Muscle of back (tissue), 3 donors: ENCODE measurements at regions not wholly inside any gene's neighbourhood (a gene's known extent, or its start where the extent isn't known, plus 50 kb on each side); places are given as distances from the start of the nearest gene placed in this dataset.
A peak's percentile ranks its signal among the peaks of the same experiment; 100 is the strongest.

Experiments
- DNase-seq, 3 donors: peaks; one replicate each; pipeline versions ENCODE4 v3.0.0 to v3.0.0-alpha.2; 2013

DNA sequence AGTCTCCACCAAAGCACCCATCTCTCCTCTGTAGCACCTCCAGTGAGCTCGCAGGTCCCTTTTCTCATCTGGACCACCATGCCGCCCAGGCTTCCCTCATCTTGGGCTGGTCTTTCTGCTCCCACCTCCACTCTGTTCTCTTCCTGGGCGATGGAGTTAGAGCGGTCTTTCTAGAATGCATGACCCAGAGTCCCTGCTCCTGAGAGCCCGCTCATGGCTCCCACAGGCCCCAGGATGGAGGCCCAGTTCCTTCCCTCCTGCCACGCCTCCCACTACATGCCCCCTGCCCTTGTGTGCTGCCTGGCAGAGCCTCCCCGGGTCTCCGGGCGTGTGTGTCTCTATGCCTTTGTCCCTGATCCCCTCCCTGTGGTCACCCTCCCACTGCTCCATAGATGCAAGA is 100.7 kb upstream of the RTL1 start:
- DNase-seq: no peak

DNA sequence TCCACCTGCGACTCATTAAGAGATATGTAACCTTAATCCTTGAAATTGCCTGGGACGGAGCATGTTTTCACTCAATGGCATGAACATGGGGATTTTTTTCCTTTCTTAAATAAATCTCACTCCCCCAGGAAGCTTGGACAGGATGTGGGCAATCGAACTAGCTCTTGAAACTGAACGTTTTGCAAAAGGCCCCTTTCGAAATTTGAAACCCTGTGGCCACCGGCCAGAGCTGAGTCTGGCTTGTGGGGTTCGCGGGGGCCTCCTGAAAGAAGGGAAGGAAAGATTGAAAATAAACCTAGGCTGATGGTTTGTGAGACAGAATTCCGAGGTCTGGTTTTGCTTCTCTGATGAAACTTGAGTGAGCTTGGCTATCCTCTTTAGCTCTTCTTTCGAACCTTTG is 101.4 kb upstream of the RTL1 start:
- peak; percentile 53 to 89 (median 73) for DNase-seq

DNA sequence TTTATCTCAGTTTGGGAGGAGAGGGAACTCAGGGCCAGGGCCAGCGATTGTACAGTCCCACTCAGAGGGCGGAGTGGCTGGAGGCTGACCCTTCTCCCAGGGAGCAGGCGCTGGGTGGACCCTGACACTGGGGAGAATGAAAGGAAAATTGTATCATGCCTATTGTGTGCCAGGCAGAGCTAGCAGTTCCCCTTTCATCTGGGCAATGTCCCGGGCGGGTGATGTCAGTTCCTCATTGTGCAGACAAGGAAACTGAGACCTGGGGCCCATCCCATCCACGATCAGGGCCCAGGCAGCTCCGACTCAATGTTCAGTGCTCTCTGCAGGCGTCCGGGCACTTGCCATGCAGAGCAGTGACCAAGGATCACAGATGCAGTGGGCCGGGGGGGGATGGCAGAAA is 101.9 kb upstream of the RTL1 start:
- no peak for DNase-seq

DNA sequence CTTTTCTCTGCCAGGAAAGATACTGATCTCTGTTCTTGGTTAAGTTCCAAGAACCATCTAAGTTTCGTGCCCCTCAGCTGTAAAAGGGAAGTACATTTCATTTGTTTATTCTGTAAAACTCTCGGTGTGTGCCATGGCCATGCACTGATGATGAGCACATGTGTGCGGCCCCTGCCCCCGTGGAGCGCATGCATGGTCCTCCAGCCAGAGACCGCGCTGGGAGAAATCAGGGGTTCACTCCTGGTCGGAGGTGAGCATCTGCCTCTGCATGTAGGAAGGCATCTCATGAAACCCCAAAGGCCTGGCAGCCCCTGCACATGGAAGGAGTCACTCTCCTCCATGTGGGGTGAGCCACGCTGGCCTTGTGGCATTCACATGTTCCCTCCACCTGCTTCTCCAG is 102.5 kb upstream of the RTL1 start:
- peak in 1 of 3 donors; percentile 22 for DNase-seq

DNA sequence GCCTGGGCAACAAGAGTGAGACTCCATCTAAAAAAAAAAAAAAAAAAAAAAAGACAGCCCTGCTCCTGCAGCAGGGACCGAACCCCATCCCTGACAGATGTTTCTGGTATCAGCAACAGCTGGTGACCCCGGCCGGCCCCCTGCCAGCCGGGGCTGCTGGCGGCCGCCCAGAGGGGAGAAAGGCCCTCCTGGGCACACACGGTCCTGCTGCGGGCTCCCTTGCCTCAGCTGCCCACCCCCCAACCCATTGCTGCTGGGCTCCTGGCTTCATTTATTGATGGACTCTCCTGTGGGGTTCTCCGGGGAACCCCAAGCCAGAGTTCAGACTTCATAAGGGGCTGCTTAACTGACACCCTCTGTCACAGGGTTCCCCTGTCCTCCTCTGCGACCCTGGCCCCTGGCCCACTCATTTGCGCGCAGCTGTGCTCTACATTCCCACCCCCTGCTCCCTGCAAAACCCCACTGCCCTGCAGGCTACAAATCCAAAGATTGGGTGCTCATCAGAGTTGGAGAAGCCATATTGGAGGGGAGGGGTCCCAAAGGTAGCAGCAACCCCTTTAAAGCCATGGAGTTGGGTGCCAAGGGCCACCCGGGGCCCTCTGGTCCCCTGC is 103.6 kb upstream of the RTL1 start:
- peak in 1 of 3 donors; percentile 9 for DNase-seq

DNA sequence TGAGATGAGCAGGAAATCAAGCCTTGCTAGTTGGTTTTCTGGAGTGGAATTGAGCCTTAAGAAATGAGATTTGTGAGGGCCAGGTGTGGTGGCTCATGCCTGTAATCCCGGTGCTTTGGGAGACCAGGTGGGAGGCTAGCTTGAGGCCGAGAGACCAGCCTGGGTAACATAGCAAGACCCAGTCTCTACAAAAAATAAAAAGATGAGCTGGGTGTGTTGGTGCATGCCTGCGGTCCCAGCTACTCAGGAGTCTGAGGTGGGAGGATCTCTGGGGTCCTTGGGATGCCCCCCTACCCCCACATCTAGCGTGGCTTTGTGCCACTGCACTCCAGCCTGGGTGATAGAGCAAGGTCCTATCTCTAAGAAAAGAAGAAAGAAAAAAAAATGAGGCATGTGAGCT is 104.2 kb upstream of the RTL1 start:
- DNase-seq: no peak

DNA sequence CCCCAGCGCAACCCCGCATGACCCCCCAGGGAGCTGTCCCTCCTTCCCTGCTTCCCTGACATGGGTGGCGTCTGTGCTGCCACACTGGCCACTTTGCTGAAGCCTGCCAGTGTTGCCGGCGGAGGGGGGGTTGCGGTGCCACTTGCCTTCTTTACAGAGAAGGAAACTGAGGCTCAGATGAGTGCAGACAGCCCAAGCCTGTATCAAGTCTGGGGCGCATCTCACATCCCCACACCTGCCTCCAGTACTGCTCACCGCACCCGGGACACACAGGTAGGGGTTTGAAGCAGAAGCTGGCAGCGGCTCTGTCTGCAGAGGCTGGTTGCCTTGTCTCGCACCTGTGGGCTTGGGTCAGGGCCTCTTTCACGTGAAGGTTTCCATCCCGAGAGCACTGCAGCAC is 104.7 kb upstream of the RTL1 start:
- peak in 1 of 3 donors; percentile 9 for DNase-seq

DNA sequence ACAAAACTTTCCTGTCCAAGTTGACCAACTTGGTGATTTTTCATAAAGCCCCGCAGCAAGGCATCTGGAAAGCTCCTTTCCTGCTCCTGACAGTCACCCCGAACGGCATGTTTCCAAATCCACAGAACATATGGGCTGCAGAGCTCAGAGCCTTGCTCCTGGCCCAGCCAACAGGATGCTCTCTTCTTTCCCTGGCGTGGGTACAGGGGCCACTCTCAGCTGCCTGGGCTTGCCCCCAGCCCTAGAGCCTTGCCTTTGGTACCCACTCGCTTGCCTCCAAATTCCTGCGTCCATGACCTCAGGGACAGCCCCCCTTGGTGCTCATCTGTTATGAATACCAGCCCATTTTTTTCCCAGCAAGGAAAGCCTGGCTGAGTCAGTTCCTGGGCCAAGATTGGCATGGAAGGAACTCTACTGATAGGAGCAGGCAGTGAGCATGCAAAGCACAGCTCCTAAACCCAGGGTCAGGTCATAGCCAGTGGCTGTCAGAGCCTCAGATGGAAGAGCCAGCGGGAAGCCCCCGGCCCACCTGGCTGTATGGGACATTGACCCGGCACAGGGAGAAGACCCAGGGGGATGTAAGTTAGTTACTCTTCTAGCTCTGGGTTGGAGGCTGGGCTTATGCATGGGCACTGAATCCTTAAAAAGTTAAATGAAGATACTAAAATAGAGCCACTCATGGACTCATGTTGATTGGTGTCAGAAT is 105.3 kb upstream of the RTL1 start:
- DNase-seq: peak in 2 of 3 donors; percentile 34 to 56

DNA sequence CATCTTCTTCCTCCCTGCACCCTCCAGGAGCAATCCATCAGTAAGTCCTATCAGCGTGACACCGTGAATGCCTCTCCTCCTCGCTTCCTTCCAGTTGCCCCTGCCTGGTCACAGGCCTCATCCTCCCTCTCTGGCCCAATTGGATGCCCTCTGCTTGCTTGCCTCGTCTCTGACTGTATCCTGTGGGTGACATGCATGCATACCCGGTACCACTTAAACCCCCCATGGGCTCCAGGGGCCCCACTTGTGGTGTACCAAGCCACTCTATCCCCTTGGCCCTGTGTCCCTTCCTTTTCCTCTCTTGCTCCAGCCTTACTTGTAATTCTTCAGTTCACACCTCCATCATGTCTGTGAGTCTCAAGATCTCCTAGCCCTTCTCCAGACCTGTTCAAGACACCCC is 106.0 kb upstream of the RTL1 start:
- DNase-seq: no peak

DNA sequence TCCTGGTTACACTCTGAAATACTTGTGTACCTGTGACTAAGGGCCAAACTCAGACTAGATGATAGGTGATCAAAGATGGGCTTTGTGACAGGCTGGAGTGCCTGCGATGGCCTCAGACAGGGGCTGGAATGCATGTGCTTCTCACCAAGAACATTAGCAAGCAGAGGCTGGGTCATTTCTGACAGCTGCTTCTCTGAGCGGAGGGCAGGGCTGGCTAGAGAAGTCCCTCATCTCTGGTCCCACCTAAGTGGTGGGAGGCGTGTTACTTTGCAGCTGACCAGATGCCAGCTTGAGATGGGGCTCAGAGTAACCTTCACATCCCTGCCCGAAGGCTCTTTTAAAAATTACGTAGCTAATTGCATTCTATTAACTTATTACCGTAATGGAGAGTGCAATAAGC is 106.8 kb upstream of the RTL1 start:
- no peak for DNase-seq

DNA sequence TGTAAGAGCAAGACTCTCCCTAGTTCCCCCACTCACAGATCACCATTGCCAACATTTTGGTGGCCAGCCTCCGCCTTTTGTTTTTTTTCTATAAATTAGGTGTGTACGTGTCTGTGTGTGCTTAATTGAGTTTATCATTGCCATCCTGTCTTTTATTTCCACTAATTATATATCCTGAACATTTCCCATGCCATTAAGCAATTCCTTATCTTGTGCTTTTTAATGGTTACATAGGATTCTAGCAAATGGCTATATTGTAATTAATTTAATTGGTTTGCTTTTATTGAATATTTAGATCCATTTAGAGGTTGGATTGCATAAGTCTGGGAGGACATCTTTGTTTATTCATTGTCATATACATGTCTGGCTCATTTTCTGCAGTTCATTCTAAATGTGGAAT is 107.3 kb upstream of the RTL1 start:
- DNase-seq: no peak

DNA sequence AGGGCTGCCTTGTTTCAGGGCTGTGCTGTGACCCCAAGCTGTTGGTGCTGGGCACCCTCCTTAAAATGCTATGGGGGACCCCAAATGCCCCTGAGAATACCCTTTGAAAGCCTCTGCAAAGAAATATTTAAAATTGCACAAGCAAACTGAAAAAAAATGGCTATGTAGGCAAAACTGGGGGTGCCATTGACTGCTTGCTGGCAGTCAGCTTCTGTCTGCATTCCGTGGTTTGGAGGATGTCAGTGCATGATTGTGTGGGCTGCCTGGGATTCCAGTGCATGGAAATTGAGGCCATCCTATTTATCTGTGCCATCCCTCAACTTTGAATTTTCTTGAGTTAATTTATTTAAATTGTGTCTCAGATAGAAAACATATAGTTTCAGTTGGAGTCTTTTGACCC is 113.7 kb upstream of the RTL1 start:
- no peak for DNase-seq

DNA sequence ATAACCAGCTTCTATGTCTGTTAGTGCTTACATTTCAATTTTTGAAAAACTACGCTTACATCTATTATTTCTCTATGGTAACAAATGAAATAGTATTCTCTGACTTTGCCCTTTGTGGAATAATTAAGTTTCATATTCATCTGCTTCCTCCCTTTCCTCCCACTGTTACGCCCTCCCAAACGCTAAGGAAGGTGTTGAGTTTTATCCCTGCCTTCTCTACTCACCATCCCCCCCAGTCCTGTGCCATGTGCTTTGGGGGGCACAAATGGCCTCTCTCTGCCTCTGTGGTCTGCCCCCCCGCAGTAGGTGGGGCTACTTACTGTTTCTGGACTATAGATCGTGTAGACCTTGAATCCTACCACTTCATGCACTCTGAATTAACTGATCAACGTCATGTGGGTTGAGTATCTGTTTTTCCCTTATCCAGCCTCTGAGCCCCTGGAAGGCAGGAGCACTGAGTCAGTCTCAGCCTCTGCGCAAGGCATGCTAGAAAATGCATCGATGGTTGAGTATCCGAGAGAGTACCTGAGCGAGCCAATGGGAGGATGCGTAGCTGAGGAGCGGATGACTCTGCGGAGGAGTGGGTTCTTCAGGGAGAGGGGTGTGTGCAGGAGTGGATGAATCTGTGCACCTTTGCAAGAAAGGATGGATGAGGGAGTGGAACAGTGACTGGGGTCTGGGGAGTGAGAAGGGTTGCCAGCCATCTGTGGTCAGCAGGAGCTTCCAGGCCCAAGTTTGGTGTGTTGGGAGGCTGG is 114.5 kb upstream of the RTL1 start:
- no peak for DNase-seq

DNA sequence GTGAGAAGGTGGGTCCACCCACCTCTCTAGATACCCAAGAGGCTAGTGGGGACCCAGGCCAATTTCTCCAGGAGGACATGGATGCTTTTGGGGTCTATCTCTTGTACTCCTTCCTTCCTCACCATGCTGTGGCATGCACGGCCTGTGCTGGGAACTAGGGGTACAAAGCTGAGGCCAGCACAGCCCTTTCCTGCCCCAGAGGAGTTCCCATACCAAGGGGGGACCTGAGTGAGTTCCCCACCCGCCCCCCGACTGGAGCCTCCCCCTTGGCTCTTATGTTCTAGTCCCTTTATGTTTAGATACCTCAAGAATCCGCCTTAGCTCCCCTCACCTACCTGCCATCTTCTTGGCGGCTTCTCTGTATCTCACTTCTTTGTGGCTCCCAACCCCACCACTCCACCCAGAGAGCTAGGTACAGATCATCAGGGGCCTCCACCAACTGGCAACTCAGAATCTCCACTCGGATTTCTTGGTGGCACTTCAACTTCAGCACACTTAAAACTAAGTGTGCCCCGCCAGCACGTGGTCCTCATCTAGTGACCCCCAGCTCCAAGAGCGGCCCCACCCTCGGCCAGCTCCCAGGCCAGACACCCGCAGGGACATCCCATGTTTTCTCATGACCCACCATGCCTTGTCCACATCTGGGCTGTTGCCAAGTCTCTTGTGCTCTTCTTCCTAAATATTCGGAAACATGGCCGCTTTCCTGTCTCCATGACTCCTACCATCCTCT is 115.2 kb upstream of the RTL1 start:
- DNase-seq: no peak

DNA sequence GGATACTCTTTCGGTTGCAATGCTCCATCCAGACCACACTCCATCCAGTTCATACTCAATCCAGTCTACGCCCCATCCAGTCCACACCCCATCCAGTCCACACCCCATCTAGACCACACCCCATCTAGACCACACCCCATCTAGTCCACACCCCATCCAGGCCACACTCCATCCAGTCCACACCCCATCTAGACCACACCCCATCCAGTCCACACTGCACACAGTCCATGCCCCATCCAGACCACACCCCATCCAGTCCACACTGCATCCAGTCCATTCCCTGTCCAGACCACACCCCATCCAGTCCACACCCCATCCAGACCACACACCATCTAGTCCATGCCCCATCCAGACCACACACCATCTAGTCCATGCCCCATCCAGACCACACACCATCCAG is 116.0 kb upstream of the RTL1 start:
- no peak for DNase-seq

DNA sequence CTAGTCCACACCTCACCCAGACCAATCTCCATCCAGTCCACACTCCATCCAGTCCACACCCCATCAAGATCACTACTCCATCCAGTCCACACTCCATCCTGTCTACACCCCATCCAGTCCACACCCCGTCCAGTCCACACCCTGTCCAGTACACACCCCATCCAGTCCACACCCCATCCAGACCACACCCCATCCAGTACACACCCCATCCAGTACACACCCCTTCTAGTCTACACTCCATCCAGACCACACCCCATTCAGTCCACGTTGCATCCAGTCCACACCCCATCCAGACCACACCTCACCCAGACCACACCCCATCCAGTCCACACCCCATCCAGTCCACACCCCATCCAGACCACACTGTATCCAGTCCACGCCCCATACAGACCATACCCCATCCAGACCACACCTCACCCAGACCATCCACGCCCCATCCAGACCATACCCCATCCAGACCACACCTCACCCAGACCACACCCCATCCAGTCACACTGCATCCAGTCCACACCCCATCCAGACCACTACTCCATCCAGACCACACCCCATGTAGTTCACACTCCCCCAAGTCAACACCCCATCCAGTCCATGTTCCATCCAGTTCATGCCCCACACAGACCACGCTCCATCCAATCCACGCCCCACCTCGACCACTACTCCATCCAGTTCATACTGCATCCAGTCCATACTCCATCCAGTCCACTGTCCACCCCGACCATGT is 116.6 kb upstream of the RTL1 start:
- DNase-seq: no peak

DNA sequence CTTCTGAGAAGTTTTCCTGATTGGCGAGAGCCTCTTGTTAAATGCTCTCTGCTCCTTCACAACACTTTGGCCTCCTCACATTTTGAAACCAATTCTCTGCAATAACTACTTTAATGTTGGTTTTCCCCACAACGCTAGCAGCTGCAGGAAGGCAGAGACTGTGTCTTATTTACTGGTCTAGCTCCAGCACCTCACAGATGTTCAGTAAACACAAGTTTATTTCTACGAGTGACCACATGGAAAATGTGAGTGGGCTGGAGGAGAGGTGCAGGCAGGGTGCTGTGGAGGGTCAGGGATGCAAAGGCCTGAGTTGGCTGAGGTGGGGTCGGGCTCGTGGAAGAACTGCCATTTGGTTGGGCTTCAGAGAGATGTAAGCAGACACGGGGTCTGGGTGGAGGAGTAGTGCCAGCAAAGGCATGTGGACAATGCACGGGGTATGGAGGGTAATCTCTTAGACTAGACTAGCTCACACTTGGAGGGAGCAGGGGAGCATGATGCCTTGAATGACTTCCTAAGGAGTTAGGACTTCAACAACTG is 117.4 kb upstream of the RTL1 start:
- DNase-seq: peak in 1 of 3 donors; percentile 59

DNA sequence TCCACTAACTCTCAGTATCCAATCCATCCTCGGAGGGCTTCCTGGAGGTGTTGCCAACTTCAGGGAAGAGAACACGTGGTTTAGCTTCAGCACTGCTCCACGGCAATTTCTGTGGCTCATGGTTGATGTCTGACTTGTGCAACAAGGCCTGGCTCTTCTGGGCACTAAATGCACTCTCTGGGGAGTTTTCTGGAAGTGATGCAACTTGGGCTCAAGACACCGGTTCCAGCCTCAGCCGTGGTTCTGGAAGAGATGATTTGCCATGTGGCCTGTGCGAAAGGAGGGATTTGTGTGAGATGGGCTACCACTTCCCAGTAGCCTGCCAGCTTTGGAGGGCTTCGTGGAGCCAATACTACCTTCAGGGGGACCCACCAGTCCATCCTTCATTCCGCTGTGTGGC is 118.6 kb upstream of the RTL1 start:
- DNase-seq: no peak

DNA sequence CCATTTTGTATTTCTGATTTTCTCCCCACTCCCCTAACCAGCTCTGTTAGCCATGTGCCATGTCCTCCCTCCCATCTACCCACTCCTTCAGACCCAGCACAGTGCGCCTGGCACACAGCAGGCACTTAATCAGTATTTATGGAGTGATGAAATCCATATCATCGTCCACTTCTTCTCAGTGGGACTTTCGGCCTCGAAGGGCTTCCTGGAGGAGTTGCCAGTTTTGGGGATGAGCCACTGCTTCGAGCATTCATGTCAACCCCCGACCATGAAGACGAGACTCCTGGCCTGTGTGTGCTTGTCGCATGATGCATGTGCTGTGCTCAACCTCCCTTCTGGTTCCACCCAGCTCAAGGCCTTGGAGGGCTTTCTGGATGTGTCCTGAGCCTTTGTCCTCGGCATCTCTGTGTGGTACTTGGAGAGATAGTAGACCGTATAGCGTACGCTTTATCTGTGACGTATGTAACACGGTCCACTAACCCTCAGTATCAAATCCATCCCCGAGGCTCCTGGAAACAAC is 119.5 kb upstream of the RTL1 start:
- DNase-seq: no peak

DNA sequence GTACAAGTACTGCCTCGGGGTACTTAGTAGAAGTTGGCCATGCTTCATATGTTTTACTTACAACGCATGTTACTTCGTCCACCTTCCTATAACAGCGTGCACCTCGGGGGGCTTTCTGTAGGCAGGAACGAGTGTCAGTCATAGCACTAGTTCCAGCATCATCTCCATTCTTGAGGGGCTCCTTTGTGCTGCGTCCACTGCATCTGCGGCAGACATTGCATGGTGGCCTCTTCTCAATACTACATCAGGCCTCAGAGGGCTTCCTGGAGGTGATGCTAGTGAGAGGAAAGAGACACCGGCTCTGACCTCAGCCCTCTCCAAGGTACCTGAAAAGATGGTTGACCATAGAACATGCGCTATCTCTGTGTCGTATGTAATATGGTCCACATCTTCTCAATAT is 121.2 kb upstream of the RTL1 start:
- DNase-seq: no peak

DNA sequence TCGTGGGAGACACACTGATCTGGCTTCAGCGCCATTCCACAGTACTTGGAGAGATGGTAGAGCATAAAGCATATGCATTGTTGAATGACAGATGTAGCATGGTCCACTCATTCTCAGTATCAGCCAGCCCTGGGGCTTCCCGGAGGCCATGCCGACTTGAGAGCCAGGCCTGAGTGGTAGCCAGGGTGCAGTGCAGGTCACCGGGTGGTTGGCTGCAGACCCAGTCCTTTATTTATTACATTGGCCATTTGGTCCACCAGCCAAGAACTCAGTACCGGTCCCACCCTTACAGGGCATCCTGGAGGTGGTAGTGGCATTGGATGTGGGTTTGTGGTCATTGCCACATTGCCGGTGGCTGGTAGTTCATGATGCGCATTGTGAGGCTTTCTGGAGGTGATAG is 121.6 kb upstream of the RTL1 start:
- no peak for DNase-seq
